ENCODE measurements at regions not wholly inside any gene's neighbourhood (a gene's known extent, or its start where the extent isn't known, plus 50 kb on each side); places are given as distances from the start of the nearest gene placed in this dataset.

- TF ChIP-seq ZFX (IDR thresholded peaks at IDR 0.05) (no peak), CTCF (conservative IDR thresholded peaks at IDR 0.05) (no peak)
- H3K27ac ChIP-seq = no peak overlapping the region
Measured at GRCh38 chr4:1562371-1562770, 121.7 kb downstream of the FAM53A start.

- H3K27ac ChIP-seq = no peak overlapping the region
- TF ChIP-seq CTCF (conservative IDR thresholded peaks at IDR 0.05) (no peak), ZFX (IDR thresholded peaks at IDR 0.05) (no peak)
Measured at GRCh38 chr4:1561286-1561990, 122.7 kb downstream of the FAM53A start.

GRCh38 chr4:1559896-1560650 lies 124.0 kb downstream of the FAM53A start:
- TF ChIP-seq CTCF (conservative IDR thresholded peaks at IDR 0.05) (no peak), ZFX (IDR thresholded peaks at IDR 0.05) (no peak)
- H3K27ac ChIP-seq = no peak overlapping the region

GRCh38 chr4:1558205-1558604 lies 125.9 kb downstream of the FAM53A start:
- no peak overlapping the region for H3K27ac ChIP-seq
- TF ChIP-seq ZFX (IDR thresholded peaks at IDR 0.05) = no peak
- no peak for TF ChIP-seq CTCF (conservative IDR thresholded peaks at IDR 0.05)

GRCh38 chr4:1557221-1557597 lies 126.9 kb downstream of the FAM53A start:
- H3K27ac ChIP-seq = no peak overlapping the region
- no peak for TF ChIP-seq ZFX (IDR thresholded peaks at IDR 0.05)
- no peak for TF ChIP-seq CTCF (conservative IDR thresholded peaks at IDR 0.05)

- no peak overlapping the region for H3K27ac ChIP-seq
- TF ChIP-seq CTCF (conservative IDR thresholded peaks at IDR 0.05) (no peak), ZFX (IDR thresholded peaks at IDR 0.05) (no peak)
Measured at GRCh38 chr4:1556541-1557220, 127.4 kb downstream of the FAM53A start.

GRCh38 chr4:1554876-1555265 lies 129.2 kb downstream of the FAM53A start:
- TF ChIP-seq ZFX (IDR thresholded peaks at IDR 0.05) (no peak), CTCF (conservative IDR thresholded peaks at IDR 0.05) (no peak)
- H3K27ac ChIP-seq = peak overlapping the region; percentile 76

Measured in C4-2B (cell line).